ENCODE measurements at regions not wholly inside any gene's neighbourhood (a gene's known extent, or its start where the extent isn't known, plus 50 kb on each side); places are given as distances from the start of the nearest gene placed in this dataset.
"Not testable (repeated sequence)": the region's sequence is repeated elsewhere in the genome, so short reads cannot be mapped to it uniquely, and the experiment has no call there.

GRCh38 chr6:79134699-79135474 is 56.8 kb upstream of the PHIP start:
- Histone ChIP-seq H3K4me1 (no peaks in the 10 kb centered on the region), H3K36me3 (no peaks in the 10 kb centered on the region), H3K4me3 (no peak overlapping the region), H3K9me3 (no peaks in the 10 kb centered on the region), H3K27ac (no peak overlapping the region), H3K27me3 (no peaks in the 10 kb centered on the region)
- ATAC-seq (no peak), DNase-seq (no peak)
- WGBS (ENCODE audit: insufficient coverage, low coverage, low lambda C conversion rate, missing lambda C conversion rate), result 64% methylated on average over 2 of the region's 2 CpGs
- intact Hi-C loops (cut with DNase I), result no loop called here
- TF ChIP-seq POLR2A (IDR thresholded peaks at IDR 0.05), result no peak
- no peak for TF ChIP-seq CTCF (IDR thresholded peaks at IDR 0.05)

GRCh38 chr6:79133173-79133572 is 55.1 kb upstream of the PHIP start:
- Histone ChIP-seq H3K4me3 (no peak overlapping the region), H3K27me3 (no peaks in the 10 kb centered on the region), H3K9me3 (no peaks in the 10 kb centered on the region), H3K36me3 (no peaks in the 10 kb centered on the region), H3K4me1 (no peaks in the 10 kb centered on the region), H3K27ac (no peak overlapping the region)
- 59% methylated on average over 3 of the region's 3 CpGs for WGBS (ENCODE audit: insufficient coverage, low coverage, low lambda C conversion rate, missing lambda C conversion rate)
- no peak for DNase-seq
- no peak for TF ChIP-seq POLR2A (IDR thresholded peaks at IDR 0.05)
- no peak for TF ChIP-seq CTCF (IDR thresholded peaks at IDR 0.05)
- no peak for ATAC-seq
- intact Hi-C loops (cut with DNase I), result no loop called here

- ATAC-seq; H3K36me3 ChIP-seq; H3K27ac ChIP-seq; intact Hi-C loops (cut with DNase I); H3K27me3 ChIP-seq; DNase-seq; H3K4me1 ChIP-seq; H3K4me3 ChIP-seq; H3K9me3 ChIP-seq: not testable (repeated sequence)
- WGBS (ENCODE audit: insufficient coverage, low coverage, low lambda C conversion rate, missing lambda C conversion rate), result 100% methylated on average over 1 of the region's 1 CpG
These were observed 53.2 kb upstream of the PHIP start for GRCh38 chr6:79131220-79131619.
